ENCODE measurements at regions not wholly inside any gene's neighbourhood (a gene's known extent, or its start where the extent isn't known, plus 50 kb on each side); places are given as distances from the start of the nearest gene placed in this dataset.

GRCh38 chr1:30324251-30325084 lies 398.9 kb downstream of the MATN1 start:
- no peak for DNase-seq (ENCODE audit: low read depth)
- TF ChIP-seq CTCF (IDR thresholded peaks at IDR 0.05; ENCODE audit: insufficient read depth, low read length, poor library complexity, severe bottlenecking), result no peak
- no peaks in the 10 kb centered on the region for H3K36me3 ChIP-seq (ENCODE audit: control insufficient read depth, insufficient read depth, low read length)
- peaks cover 12% of the 10 kb centered on the region for H3K27me3 ChIP-seq (ENCODE audit: control insufficient read depth, insufficient read depth, low read length)
- no peak overlapping the region for H3K4me3 ChIP-seq (ENCODE audit: low read depth, low read length)

GRCh38 chr1:30323841-30324240 lies 399.5 kb downstream of the MATN1 start:
- H3K36me3 ChIP-seq (ENCODE audit: control insufficient read depth, insufficient read depth, low read length), result no peaks in the 10 kb centered on the region
- no peak for TF ChIP-seq CTCF (IDR thresholded peaks at IDR 0.05; ENCODE audit: insufficient read depth, low read length, poor library complexity, severe bottlenecking)
- peaks cover 12% of the 10 kb centered on the region for H3K27me3 ChIP-seq (ENCODE audit: control insufficient read depth, insufficient read depth, low read length)
- no peak overlapping the region for H3K4me3 ChIP-seq (ENCODE audit: low read depth, low read length)
- no peak for DNase-seq (ENCODE audit: low read depth)

- H3K36me3 ChIP-seq (ENCODE audit: control insufficient read depth, insufficient read depth, low read length), result no peaks in the 10 kb centered on the region
- no peak for TF ChIP-seq CTCF (IDR thresholded peaks at IDR 0.05; ENCODE audit: insufficient read depth, low read length, poor library complexity, severe bottlenecking)
- DNase-seq (ENCODE audit: low read depth), result no peak
- no peak overlapping the region for H3K4me3 ChIP-seq (ENCODE audit: low read depth, low read length)
- peaks cover 13% of the 10 kb centered on the region for H3K27me3 ChIP-seq (ENCODE audit: control insufficient read depth, insufficient read depth, low read length)
Observed at GRCh38 chr1:30323352-30323751, 400.0 kb downstream of the MATN1 start.

- H3K27me3 ChIP-seq (ENCODE audit: control insufficient read depth, insufficient read depth, low read length), result peaks cover 18% of the 10 kb centered on the region
- H3K36me3 ChIP-seq (ENCODE audit: control insufficient read depth, insufficient read depth, low read length), result no peaks in the 10 kb centered on the region
- DNase-seq (ENCODE audit: low read depth), result no peak
- H3K4me3 ChIP-seq (ENCODE audit: low read depth, low read length), result no peak overlapping the region
- TF ChIP-seq CTCF (IDR thresholded peaks at IDR 0.05; ENCODE audit: insufficient read depth, low read length, poor library complexity, severe bottlenecking), result peak; percentile 18
Observed at GRCh38 chr1:30322859-30323257, 400.5 kb downstream of the MATN1 start.

- DNase-seq (ENCODE audit: low read depth), result no peak
- Histone ChIP-seq H3K4me3 (ENCODE audit: low read depth, low read length) (no peak overlapping the region), H3K36me3 (ENCODE audit: control insufficient read depth, insufficient read depth, low read length) (no peaks in the 10 kb centered on the region), H3K27me3 (ENCODE audit: control insufficient read depth, insufficient read depth, low read length) (peaks cover 20% of the 10 kb centered on the region)
- no peak for TF ChIP-seq CTCF (IDR thresholded peaks at IDR 0.05; ENCODE audit: insufficient read depth, low read length, poor library complexity, severe bottlenecking)
Observed at GRCh38 chr1:30321996-30322858, 401.2 kb downstream of the MATN1 start.

Data from kidney epithelial cell (primary cell).